SU-DHL-6 (cell line): ENCODE measurements at regions not wholly inside any gene's neighbourhood (a gene's known extent, or its start where the extent isn't known, plus 50 kb on each side); places are given as distances from the start of the nearest gene placed in this dataset.

Experiments
- EZH2phosphoT487 ChIP-seq: fragments of 200-600 bp; sonication (generic), shearing (Covaris generic); conservative IDR thresholded peaks from 2 replicates; pipeline ENCODE4 v1.6.1; 2018; ENCODE audit warnings: mild to moderate bottlenecking, antibody characterized with exemption, low read length, moderate library complexity, mixed read lengths
- TF ChIP-seq, protein P1 (sequence below): fragments of 200-600 bp; sonication (generic); IDR thresholded peaks from one replicate; pipeline ENCODE4 v1.5.1; 2017; ENCODE audit warnings: antibody characterized with exemption, mild to moderate bottlenecking, low read length, moderate library complexity; ENCODE audit not compliant: insufficient read depth, poor library complexity, severe bottlenecking

DNA sequence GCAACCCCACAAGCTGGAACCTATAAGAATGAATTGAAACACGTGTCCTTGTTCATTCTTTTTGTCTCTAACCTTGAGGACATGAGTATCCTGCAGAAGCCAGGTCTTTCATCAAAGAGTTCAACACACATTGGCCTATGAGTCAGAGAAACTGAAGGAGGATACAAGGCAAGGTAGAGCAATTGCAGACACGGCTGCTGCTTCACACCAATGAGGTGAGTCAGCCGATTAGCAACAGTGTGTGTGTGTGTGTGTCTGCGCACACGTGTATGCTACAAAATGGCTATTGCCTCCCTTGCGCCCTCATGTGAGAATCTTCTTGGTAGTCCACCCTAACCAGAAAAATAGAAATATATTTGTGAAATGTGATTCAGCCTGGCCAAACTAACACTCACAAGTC is 1477.7 kb upstream of the IGFBP7 start:
- TF ChIP-seq, protein P1, sequence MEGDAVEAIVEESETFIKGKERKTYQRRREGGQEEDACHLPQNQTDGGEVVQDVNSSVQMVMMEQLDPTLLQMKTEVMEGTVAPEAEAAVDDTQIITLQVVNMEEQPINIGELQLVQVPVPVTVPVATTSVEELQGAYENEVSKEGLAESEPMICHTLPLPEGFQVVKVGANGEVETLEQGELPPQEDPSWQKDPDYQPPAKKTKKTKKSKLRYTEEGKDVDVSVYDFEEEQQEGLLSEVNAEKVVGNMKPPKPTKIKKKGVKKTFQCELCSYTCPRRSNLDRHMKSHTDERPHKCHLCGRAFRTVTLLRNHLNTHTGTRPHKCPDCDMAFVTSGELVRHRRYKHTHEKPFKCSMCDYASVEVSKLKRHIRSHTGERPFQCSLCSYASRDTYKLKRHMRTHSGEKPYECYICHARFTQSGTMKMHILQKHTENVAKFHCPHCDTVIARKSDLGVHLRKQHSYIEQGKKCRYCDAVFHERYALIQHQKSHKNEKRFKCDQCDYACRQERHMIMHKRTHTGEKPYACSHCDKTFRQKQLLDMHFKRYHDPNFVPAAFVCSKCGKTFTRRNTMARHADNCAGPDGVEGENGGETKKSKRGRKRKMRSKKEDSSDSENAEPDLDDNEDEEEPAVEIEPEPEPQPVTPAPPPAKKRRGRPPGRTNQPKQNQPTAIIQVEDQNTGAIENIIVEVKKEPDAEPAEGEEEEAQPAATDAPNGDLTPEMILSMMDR, result no peak
- no peak for TF ChIP-seq EZH2phosphoT487
